ENCODE measurements at regions not wholly inside any gene's neighbourhood (a gene's known extent, or its start where the extent isn't known, plus 50 kb on each side); places are given as distances from the start of the nearest gene placed in this dataset.

GRCh38 chr7:85750454-85750949, 563.6 kb upstream of the SEMA3D start:
- CTCF ChIA-PET: interaction anchor here (1.1 kb wide), 1 partner anchor 13 kb away, joined by 3 read pairs; no protein-coding TSS in a partner anchor
- no peaks in the 10 kb centered on the region for H3K27me3 Mint-ChIP-seq
- POLR2A ChIA-PET: no interaction called here
- peaks cover 8% of the 10 kb centered on the region for H3K9me3 Mint-ChIP-seq
- H3K36me3 Mint-ChIP-seq (ENCODE audit: low read depth): no peaks in the 10 kb centered on the region
- H3K27ac Mint-ChIP-seq: no peak overlapping the region
- no peak for DNase-seq
- H3K4me3 Mint-ChIP-seq: no peak overlapping the region
- no peaks in the 10 kb centered on the region for H3K4me1 Mint-ChIP-seq

DNA sequence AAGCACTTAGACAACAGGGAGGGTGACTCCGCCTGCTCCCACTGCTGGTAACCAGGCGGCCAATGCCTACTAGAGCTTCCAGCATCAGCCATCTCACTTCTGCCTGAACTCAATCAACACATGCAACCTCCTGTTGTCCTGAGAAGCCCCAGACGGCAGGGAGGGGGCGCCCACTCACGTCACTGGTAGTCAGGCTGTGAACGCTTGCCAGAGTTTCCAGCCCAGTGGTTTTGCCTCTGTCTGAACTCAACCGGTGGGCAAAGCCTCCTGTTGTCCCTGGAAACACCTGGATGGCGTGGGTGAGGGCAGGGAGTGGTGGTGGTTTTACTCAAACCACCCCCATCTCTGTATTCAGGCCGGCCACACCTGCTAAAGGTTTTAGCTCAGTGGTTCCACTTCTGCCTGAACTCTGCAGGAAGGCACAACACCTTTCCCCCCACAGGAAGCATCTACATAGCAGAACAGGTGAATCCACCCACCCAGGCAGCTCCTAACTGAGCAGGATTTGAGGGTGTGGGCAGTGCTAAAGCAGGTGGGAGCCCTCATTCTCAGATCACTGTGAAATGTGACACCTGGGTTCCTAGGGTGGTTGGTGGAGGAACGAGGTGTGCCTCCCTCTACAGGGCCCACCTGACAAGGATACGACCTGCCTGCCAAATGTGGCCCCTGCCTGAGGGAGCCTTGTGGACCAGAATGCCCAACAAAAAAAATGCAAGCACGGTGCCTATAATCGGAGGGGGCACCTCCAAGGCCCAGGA, 563.0 kb upstream of the SEMA3D start:
- no peak overlapping the region for H3K4me3 Mint-ChIP-seq
- no peak for DNase-seq
- H3K27me3 Mint-ChIP-seq: no peaks in the 10 kb centered on the region
- H3K9me3 Mint-ChIP-seq: peaks cover 3% of the 10 kb centered on the region
- H3K36me3 Mint-ChIP-seq (ENCODE audit: low read depth): no peaks in the 10 kb centered on the region
- CTCF ChIA-PET: no interaction called here
- H3K27ac Mint-ChIP-seq: no peak overlapping the region
- no peaks in the 10 kb centered on the region for H3K4me1 Mint-ChIP-seq
- POLR2A ChIA-PET: no interaction called here

GRCh38 chr7:85748861-85749260, 562.0 kb upstream of the SEMA3D start:
- Mint-ChIP-seq H3K4me3 (no peak overlapping the region), H3K4me1 (no peaks in the 10 kb centered on the region), H3K27ac (no peak overlapping the region), H3K27me3 (no peaks in the 10 kb centered on the region), H3K9me3 (peaks cover 5% of the 10 kb centered on the region), H3K36me3 (ENCODE audit: low read depth) (no peaks in the 10 kb centered on the region)
- no peak for DNase-seq
- ChIA-PET CTCF (no interaction called here), POLR2A (no interaction called here)

DNA sequence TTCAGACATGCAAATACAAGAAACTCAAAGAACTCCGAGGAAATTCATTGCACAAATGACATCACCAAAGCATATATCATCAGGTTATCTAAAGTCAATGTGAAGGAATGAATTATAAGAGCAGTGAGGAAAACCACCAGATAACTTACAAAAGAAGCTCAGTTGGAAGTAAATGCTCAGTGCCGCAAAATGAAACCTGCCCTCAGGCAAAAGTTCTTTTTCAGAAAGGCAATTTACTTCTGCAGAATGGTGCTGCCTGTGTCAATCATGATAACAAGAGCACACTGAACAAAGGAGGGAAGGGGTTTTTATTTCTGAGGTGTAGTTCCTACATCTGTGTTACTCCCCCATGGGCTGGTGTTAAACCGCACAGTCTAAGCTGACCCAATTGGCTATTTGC, 550.6 kb upstream of the SEMA3D start:
- Mint-ChIP-seq H3K4me3 (no peak overlapping the region), H3K27ac (no peak overlapping the region), H3K36me3 (ENCODE audit: low read depth) (no peaks in the 10 kb centered on the region)

GRCh38 chr7:85736085-85736484, 549.2 kb upstream of the SEMA3D start:
- CTCF ChIA-PET: no interaction called here
- POLR2A ChIA-PET: no interaction called here
- Mint-ChIP-seq H3K36me3 (ENCODE audit: low read depth) (no peaks in the 10 kb centered on the region), H3K27ac (no peak overlapping the region), H3K9me3 (peaks cover 7% of the 10 kb centered on the region), H3K4me3 (no peak overlapping the region), H3K27me3 (no peaks in the 10 kb centered on the region), H3K4me1 (no peaks in the 10 kb centered on the region)
- no peak for DNase-seq

More for the DNA sequence above, 550.6 kb upstream of the SEMA3D start:
- Mint-ChIP-seq H3K4me1 (no peaks in the 10 kb centered on the region), H3K27me3 (no peaks in the 10 kb centered on the region), H3K9me3 (no peaks in the 10 kb centered on the region)
- POLR2A ChIA-PET: no interaction called here
- DNase-seq: no peak
- CTCF ChIA-PET: interaction anchor here (1.2 kb wide), 1 partner anchor 14 kb away, joined by 3 read pairs; no protein-coding TSS in a partner anchor

DNA sequence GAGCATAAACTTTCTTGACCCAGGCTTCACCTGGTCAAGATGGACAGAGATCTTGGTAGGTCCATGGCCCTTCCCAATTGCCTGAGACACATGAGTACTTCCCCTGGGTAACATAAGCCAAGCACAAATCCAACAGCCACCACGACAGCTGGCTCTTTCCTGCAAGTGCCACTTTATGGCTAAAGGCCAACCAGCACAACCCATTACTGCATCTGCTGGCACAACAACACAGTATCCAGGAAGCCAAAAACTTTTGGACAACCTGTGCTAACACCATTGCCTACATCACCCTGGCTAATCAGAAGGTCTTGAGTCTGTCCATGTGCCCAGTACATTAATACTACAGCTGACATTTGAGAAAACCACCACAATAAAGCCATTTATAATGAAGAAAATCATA, 548.0 kb upstream of the SEMA3D start:
- ChIA-PET POLR2A (no interaction called here), CTCF (no interaction called here)
- DNase-seq: no peak
- H3K27ac Mint-ChIP-seq: no peak overlapping the region
- no peaks in the 10 kb centered on the region for H3K27me3 Mint-ChIP-seq
- H3K4me3 Mint-ChIP-seq: no peak overlapping the region
- H3K4me1 Mint-ChIP-seq: no peaks in the 10 kb centered on the region
- no peaks in the 10 kb centered on the region for H3K36me3 Mint-ChIP-seq (ENCODE audit: low read depth)
- peaks cover 9% of the 10 kb centered on the region for H3K9me3 Mint-ChIP-seq

DNA sequence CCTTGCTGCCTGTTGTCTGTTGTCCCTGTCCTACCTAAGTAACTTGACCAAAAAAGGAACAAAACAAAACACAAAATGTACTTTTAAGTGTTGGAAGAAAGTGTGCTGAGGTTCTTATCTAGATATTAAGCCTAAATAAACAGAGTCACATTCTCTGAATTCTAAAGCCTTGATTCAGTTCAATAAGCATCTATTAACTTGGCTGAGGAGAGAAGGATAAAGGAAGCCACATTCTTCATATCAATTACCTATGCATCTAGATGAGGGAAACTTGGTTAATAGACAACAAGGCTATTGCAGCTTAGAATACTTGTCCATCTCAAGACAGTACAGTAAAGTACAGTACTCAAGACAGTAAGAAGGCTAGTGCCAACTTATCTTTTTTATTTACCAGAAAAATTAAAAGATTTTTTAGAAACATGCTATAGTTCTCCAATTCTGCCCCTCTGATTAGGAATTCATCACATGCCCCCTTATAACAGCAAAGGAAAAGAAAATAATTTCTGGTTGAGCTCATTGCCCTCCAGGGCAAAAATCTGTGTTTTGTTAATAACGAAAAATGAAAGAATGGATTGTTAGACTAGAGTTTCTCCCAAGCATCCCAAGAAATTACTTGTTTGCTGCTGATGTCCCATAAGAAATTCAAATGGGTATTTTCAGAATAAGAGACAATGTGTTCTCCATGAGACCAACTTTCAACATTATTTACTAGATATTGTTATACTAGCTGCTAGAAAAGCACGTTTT, 546.5 kb upstream of the SEMA3D start:
- Mint-ChIP-seq H3K4me3 (no peak overlapping the region), H3K36me3 (ENCODE audit: low read depth) (no peaks in the 10 kb centered on the region), H3K9me3 (peaks cover 9% of the 10 kb centered on the region), H3K27me3 (no peaks in the 10 kb centered on the region), H3K4me1 (no peaks in the 10 kb centered on the region), H3K27ac (no peak overlapping the region)
- no peak for DNase-seq
- CTCF ChIA-PET: no interaction called here
- POLR2A ChIA-PET: no interaction called here

DNA sequence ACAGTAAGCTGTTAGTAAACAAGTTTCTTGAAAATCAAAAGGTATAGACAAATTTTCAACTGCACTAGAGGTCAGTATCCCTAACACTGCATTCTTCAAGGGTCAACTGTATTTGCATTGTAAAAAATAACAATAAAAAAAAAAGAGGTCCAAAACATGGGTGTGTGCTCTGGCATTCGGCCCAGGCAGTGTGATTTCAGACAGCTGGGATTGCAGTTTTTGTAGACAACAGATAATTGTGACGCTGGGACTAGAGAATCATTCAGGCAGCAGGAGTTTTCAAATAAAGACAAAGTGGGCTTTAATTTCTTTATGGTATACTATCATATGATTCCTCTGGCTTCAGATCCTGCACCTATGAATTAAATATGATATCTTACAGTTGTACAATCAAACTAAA, 543.2 kb upstream of the SEMA3D start:
- Mint-ChIP-seq H3K9me3 (peaks cover 9% of the 10 kb centered on the region), H3K36me3 (ENCODE audit: low read depth) (no peaks in the 10 kb centered on the region), H3K4me1 (no peaks in the 10 kb centered on the region), H3K27ac (no peak overlapping the region), H3K27me3 (no peaks in the 10 kb centered on the region), H3K4me3 (no peak overlapping the region)
- DNase-seq: no peak
- ChIA-PET POLR2A (no interaction called here), CTCF (no interaction called here)

GRCh38 chr7:85725026-85725425, 538.2 kb upstream of the SEMA3D start:
- Mint-ChIP-seq H3K9me3 (no peaks in the 10 kb centered on the region), H3K27me3 (no peaks in the 10 kb centered on the region), H3K27ac (no peak overlapping the region), H3K4me3 (no peak overlapping the region), H3K36me3 (ENCODE audit: low read depth) (no peaks in the 10 kb centered on the region), H3K4me1 (no peaks in the 10 kb centered on the region)
- CTCF ChIA-PET: no interaction called here
- no peak for DNase-seq
- POLR2A ChIA-PET: no interaction called here

DNA sequence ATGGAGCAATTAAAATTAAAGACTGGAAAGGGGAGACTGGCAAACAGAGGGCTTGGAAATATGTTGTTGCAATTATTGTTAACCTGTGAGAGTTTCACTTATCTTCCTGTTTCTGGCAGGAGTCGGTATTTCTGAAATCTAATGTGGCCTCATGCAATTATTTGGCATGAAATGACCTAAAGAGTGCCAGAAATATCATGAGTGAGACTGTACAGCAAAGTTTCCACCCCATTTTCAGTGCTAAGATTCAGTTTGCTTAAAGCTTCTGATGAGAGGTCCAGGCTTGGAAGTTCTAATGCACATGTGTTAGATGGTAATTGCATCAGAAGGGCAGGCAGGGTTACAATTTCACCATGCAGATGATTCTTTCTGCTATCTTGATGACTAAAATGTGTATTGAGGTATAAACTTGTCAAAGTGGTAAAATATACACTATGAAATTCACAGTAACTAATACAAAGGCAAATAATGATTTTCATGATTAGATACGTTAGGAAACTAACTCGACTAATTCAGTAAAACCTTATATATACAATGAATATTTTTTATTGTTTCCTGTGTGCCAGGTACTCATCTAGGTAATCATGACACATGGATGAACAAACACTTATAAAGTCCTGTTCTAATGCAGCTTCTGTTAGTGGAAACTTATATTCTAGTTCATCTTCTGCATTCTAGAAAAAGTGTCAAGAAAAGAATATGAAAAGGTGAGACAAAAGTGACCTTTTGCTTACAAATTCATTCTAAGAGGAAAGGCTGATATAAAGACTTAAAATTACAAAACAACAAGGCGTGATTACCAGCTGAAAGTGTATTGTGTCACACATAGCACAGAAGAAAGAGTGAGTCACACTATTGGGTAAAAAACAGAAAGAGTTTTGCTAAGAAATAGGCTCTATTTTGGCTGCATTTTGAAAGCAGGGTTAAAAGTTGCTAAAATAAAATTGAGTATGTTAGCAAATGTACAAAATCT, 533.4 kb upstream of the SEMA3D start:
- POLR2A ChIA-PET: no interaction called here
- CTCF ChIA-PET: interaction anchor here (1.2 kb wide), 1 partner anchor 9 kb away, joined by 3 read pairs; no protein-coding TSS in a partner anchor
- H3K4me1 Mint-ChIP-seq: no peaks in the 10 kb centered on the region
- H3K27me3 Mint-ChIP-seq: no peaks in the 10 kb centered on the region
- no peak overlapping the region for H3K4me3 Mint-ChIP-seq
- H3K9me3 Mint-ChIP-seq: no peaks in the 10 kb centered on the region
- H3K27ac Mint-ChIP-seq: no peak overlapping the region
- no peaks in the 10 kb centered on the region for H3K36me3 Mint-ChIP-seq (ENCODE audit: low read depth)
- DNase-seq: no peak

GRCh38 chr7:85716353-85716752, 529.5 kb upstream of the SEMA3D start:
- CTCF ChIA-PET: no interaction called here

DNA sequence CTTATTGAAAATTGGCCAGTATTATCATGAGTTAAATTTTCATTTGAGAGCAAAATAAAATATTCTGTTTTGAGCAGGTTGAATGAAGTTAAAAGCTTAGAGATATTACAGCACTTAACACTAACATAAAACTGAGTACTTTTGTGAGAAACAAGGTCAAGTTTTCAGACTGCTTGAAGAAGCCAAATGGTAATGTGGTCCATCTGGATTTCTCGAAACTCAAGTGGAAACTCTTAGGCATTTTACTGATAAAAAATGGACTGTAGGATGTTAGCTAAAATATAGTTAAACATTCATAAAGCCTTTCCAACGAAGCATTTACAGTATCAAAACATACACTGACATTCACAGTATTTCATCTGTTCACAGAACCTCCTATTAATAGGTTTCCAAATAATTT, 528.1 kb upstream of the SEMA3D start:
- ChIA-PET POLR2A (no interaction called here), CTCF (no interaction called here)
- no peak overlapping the region for H3K27ac Mint-ChIP-seq
- no peaks in the 10 kb centered on the region for H3K9me3 Mint-ChIP-seq
- no peak overlapping the region for H3K4me3 Mint-ChIP-seq
- no peaks in the 10 kb centered on the region for H3K27me3 Mint-ChIP-seq
- H3K4me1 Mint-ChIP-seq: no peaks in the 10 kb centered on the region
- no peak for DNase-seq
- no peaks in the 10 kb centered on the region for H3K36me3 Mint-ChIP-seq (ENCODE audit: low read depth)

More at GRCh38 chr7:85716353-85716752, 529.5 kb upstream of the SEMA3D start:
- no peaks in the 10 kb centered on the region for H3K9me3 Mint-ChIP-seq
- no peaks in the 10 kb centered on the region for H3K36me3 Mint-ChIP-seq (ENCODE audit: low read depth)
- POLR2A ChIA-PET: no interaction called here
- no peak overlapping the region for H3K4me3 Mint-ChIP-seq
- H3K27me3 Mint-ChIP-seq: no peaks in the 10 kb centered on the region
- no peak overlapping the region for H3K27ac Mint-ChIP-seq
- DNase-seq: no peak
- no peaks in the 10 kb centered on the region for H3K4me1 Mint-ChIP-seq

DNA sequence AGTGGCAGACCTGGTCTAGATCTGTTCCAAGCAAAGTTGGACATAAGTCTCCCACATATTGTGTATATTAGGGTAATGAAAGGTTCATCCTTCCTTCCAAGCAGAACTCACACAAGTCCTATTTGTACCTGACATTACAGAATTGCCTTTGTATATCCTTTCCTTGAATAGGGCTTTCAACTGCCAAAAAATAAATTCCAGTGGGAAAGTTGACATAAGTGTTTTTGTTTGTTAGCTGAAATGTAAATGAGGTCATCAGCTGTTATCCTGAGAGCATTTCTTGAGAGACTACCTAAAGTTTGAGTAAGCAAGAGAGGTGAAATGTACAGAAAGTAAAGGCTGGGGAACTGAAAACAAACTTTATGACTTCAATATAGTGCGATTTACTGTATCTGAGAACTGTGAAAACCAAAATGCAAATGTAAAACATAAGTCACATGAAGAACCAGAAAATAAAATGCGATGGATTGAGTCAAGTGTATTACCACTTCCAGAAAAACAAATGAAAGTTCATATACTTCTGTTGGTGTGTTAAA, 527.3 kb upstream of the SEMA3D start:
- no peak overlapping the region for H3K4me3 Mint-ChIP-seq
- CTCF ChIA-PET: no interaction called here

More for the DNA sequence above, 527.3 kb upstream of the SEMA3D start:
- Mint-ChIP-seq H3K4me1 (no peaks in the 10 kb centered on the region), H3K27ac (no peak overlapping the region), H3K27me3 (no peaks in the 10 kb centered on the region), H3K36me3 (ENCODE audit: low read depth) (no peaks in the 10 kb centered on the region), H3K9me3 (no peaks in the 10 kb centered on the region)
- no peak for DNase-seq
- POLR2A ChIA-PET: no interaction called here

Measured in activated CD4-positive, alpha-beta memory T cell treated with anti-CD3 and anti-CD28 coated beads, Interleukin-2, amount 10 ng/mL, durations not matched to agents 7 days and 5 days (primary cell).